Glutamatergic neuron (in vitro differentiated cells): ENCODE measurements at regions not wholly inside any gene's neighbourhood (a gene's known extent, or its start where the extent isn't known, plus 50 kb on each side); places are given as distances from the start of the nearest gene placed in this dataset.

ENCODE experiments used
- DNase-seq: peaks from one replicate; pipeline ENCODE4 v3.0.0; 2022
- H3K27ac Mint-ChIP-seq: one replicate; pipeline ENCODE4 v1.8.0; 2020; ENCODE audit warnings: mild to moderate bottlenecking, mixed read lengths, inconsistent platforms; ENCODE audit not compliant: unreplicated experiment
- H3K27me3 Mint-ChIP-seq: one replicate; pipeline ENCODE4 v1.8.0; 2020; ENCODE audit warnings: mild to moderate bottlenecking, moderate library complexity, mixed read lengths, inconsistent platforms; ENCODE audit not compliant: unreplicated experiment
- H3K36me3 Mint-ChIP-seq: one replicate; pipeline ENCODE4 v1.8.0; 2020; ENCODE audit warnings: mild to moderate bottlenecking, mixed read lengths, inconsistent platforms; ENCODE audit not compliant: unreplicated experiment
- H3K4me1 Mint-ChIP-seq: one replicate; pipeline ENCODE4 v1.8.0; 2020; ENCODE audit warnings: mild to moderate bottlenecking, low read depth, mixed read lengths, inconsistent platforms; ENCODE audit not compliant: unreplicated experiment
- H3K4me3 Mint-ChIP-seq: one replicate; pipeline ENCODE4 v1.8.0; 2020; ENCODE audit warnings: mild to moderate bottlenecking, mixed read lengths, inconsistent platforms; ENCODE audit not compliant: unreplicated experiment
- H3K9me3 Mint-ChIP-seq: one replicate; pipeline ENCODE4 v1.8.0; 2020; ENCODE audit warnings: mild to moderate bottlenecking, moderate library complexity, mixed read lengths, inconsistent platforms; ENCODE audit not compliant: unreplicated experiment
- CTCF ChIP-seq: fragments of 200-600 bp; sonication (generic); IDR thresholded peaks from one replicate; pipeline ENCODE4 v1.5.0; 2021; ENCODE audit not compliant: partially characterized antibody, unreplicated experiment

- DNase-seq = no peak
- TF ChIP-seq CTCF = no peak
- no peaks in the 10 kb centered on the region for H3K27me3 Mint-ChIP-seq
- H3K4me3 Mint-ChIP-seq = no peak overlapping the region
- no peaks in the 10 kb centered on the region for H3K36me3 Mint-ChIP-seq
- H3K27ac Mint-ChIP-seq = no peak overlapping the region
- no peaks in the 10 kb centered on the region for H3K9me3 Mint-ChIP-seq
- H3K4me1 Mint-ChIP-seq = peaks cover 4% of the 10 kb centered on the region
These were observed 307.5 kb downstream of the RBM26 start for GRCh38 chr13:79098596-79098995.

GRCh38 chr13:79097201-79097600, 308.9 kb downstream of the RBM26 start:
- no peak for TF ChIP-seq CTCF
- Mint-ChIP-seq H3K4me3 (no peak overlapping the region), H3K4me1 (peaks cover 4% of the 10 kb centered on the region), H3K9me3 (no peaks in the 10 kb centered on the region), H3K27me3 (no peaks in the 10 kb centered on the region), H3K27ac (no peak overlapping the region), H3K36me3 (no peaks in the 10 kb centered on the region)
- DNase-seq = no peak

GRCh38 chr13:79096099-79096498, 310.0 kb downstream of the RBM26 start:
- Mint-ChIP-seq H3K27me3 (no peaks in the 10 kb centered on the region), H3K36me3 (no peaks in the 10 kb centered on the region), H3K4me1 (peaks cover 4% of the 10 kb centered on the region), H3K27ac (no peak overlapping the region), H3K4me3 (no peak overlapping the region), H3K9me3 (no peaks in the 10 kb centered on the region)
- no peak for TF ChIP-seq CTCF
- no peak for DNase-seq

GRCh38 chr13:79090552-79091124, 315.4 kb downstream of the RBM26 start:
- no peak overlapping the region for H3K27ac Mint-ChIP-seq
- DNase-seq = no peak
- H3K27me3 Mint-ChIP-seq = no peaks in the 10 kb centered on the region
- no peak for TF ChIP-seq CTCF
- no peaks in the 10 kb centered on the region for H3K9me3 Mint-ChIP-seq
- peaks cover 2% of the 10 kb centered on the region for H3K4me1 Mint-ChIP-seq
- H3K4me3 Mint-ChIP-seq = no peak overlapping the region
- no peaks in the 10 kb centered on the region for H3K36me3 Mint-ChIP-seq

GRCh38 chr13:79084802-79085424, 321.1 kb downstream of the RBM26 start:
- peaks cover 2% of the 10 kb centered on the region for H3K4me1 Mint-ChIP-seq
- H3K36me3 Mint-ChIP-seq = peaks cover 8% of the 10 kb centered on the region
- no peaks in the 10 kb centered on the region for H3K27me3 Mint-ChIP-seq
- no peaks in the 10 kb centered on the region for H3K9me3 Mint-ChIP-seq
- no peak for TF ChIP-seq CTCF
- no peak for DNase-seq
- H3K27ac Mint-ChIP-seq = no peak overlapping the region
- H3K4me3 Mint-ChIP-seq = no peak overlapping the region
